Mucosa of rectum (tissue), 2 donors: ENCODE measurements at regions not wholly inside any gene's neighbourhood (a gene's known extent, or its start where the extent isn't known, plus 50 kb on each side); places are given as distances from the start of the nearest gene placed in this dataset.
"Not testable (repeated sequence)": the region's sequence is repeated elsewhere in the genome, so short reads cannot be mapped to it uniquely, and the experiment has no call there.

Experiments
- H3K27ac ChIP-seq, 2 donors: one replicate each; pipeline ENCODE4 v1.7.0; 2013; ENCODE audit warnings: inconsistent platforms in 2 of 2, low read depth in 2 of 2, low read length in 2 of 2
- H3K27me3 ChIP-seq, 2 donors: one replicate each; pipeline ENCODE4 v1.7.0; 2013; ENCODE audit warnings: low read length in 2 of 2; ENCODE audit not compliant: control insufficient read depth in 2 of 2, insufficient read depth in 2 of 2
- H3K36me3 ChIP-seq, 2 donors: one replicate each; pipeline ENCODE4 v1.7.0; 2013; ENCODE audit warnings: low read length in 2 of 2; ENCODE audit not compliant: control insufficient read depth in 2 of 2, insufficient read depth in 2 of 2
- H3K4me1 ChIP-seq, 2 donors: one replicate each; pipeline ENCODE4 v1.7.0; 2013; ENCODE audit warnings: low read length in 2 of 2, mild to moderate bottlenecking in 1 of 2; ENCODE audit not compliant: control insufficient read depth in 2 of 2, insufficient read depth in 2 of 2
- H3K4me3 ChIP-seq, 2 donors: one replicate each; pipeline ENCODE4 v1.7.0; 2013; ENCODE audit warnings: low read length in 2 of 2
- H3K9ac ChIP-seq, 2 donors: one replicate each; pipeline ENCODE4 v1.7.0; 2013; ENCODE audit warnings: low read length in 2 of 2, low read depth in 1 of 2, mild to moderate bottlenecking in 1 of 2
- H3K9me3 ChIP-seq, 2 donors: one replicate each; pipeline ENCODE4 v1.7.0; 2013; ENCODE audit warnings: low read length in 2 of 2; ENCODE audit not compliant: control insufficient read depth in 2 of 2
- donor health status: healthy.
- donor health status: Normal muscosa, but diverticular disease.

DNA sequence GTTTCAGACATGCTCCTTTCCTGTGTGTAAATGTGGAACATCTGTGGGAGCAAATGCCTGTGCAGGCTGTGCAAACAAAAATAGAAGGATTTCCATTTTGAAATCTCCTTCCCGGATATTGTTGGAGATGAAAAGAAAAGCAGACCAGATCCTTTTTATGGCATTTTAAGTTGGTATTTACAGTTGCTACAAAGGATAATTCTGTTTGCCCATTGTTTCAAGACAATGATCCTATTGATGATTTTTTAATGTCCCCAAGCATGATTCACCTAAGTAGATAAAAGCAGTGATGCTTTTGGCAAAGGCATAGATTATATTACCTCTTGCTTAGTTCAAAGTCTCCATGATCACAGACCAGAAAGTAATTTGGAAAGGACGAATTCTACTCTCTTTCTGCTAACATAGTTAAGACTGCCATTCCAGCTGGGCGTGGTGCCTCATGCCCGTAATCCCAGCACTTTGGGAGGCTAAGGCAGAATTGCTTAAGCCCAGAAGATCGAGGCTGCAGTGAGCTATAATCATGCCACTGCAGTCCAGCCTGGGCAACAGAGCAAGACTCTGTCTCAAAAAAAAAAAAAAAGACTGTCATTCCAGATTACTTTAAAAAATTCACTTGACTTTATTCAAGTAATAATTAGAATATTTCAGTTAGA, 209.6 kb upstream of the SLC39A10 start:
- Histone ChIP-seq H3K36me3 (no peaks in the 10 kb centered on the region), H3K27ac (no peak overlapping the region), H3K4me1 (no peaks in the 10 kb centered on the region), H3K9me3 (peaks cover 0 to 3% of the 10 kb centered on the region in 2 donors), H3K9ac (no peak overlapping the region), H3K4me3 (no peak overlapping the region), H3K27me3 (no peaks in the 10 kb centered on the region)

DNA sequence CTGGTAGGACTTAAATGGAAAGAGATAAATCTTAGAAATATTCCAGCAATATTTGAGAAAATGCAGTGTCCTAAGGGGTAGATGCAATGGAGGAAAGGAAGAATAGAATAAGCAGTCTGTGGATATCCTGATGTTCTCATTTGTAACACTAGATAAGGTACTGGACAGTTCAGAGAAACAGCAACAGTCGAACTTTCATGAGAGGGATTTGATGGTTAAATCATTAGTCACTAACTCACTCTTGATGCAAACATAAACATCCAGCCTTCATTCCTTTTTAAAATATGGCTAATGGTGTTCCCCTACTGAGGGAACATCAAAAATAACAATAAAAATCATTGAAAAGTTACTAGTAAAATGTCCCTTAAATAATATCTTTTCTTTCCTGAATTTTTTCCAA, 211.4 kb upstream of the SLC39A10 start:
- H3K9ac ChIP-seq = no peak overlapping the region
- H3K27me3 ChIP-seq = no peaks in the 10 kb centered on the region
- H3K9me3 ChIP-seq = peaks cover 0 to 9% of the 10 kb centered on the region in 2 donors
- no peaks in the 10 kb centered on the region for H3K4me1 ChIP-seq
- H3K36me3 ChIP-seq = no peaks in the 10 kb centered on the region
- H3K27ac ChIP-seq = no peak overlapping the region
- no peak overlapping the region for H3K4me3 ChIP-seq

DNA sequence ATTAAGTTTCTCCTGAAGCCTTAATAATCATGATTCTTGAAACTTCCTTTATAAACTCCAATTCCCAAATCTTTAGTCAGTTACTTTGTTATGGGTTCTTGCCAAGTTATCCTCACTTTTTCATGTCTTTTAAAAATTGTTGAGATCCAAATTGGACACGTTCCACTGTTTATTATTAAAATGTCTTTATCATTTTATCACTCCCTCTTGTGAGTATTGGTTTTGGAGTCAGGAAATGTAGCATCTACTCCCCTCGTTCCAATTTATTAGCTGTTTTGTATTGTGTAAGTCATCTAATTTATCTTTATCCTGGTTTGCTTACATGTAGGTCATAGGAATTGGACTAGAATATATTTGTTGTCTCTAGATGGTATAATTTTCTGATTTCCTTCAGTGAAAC, 213.1 kb upstream of the SLC39A10 start:
- H3K4me1 ChIP-seq = no peaks in the 10 kb centered on the region
- H3K27me3 ChIP-seq = no peaks in the 10 kb centered on the region
- peaks cover 0 to 9% of the 10 kb centered on the region in 2 donors for H3K9me3 ChIP-seq
- no peak overlapping the region for H3K27ac ChIP-seq
- H3K4me3 ChIP-seq = no peak overlapping the region
- H3K36me3 ChIP-seq = no peaks in the 10 kb centered on the region
- H3K9ac ChIP-seq = no peak overlapping the region

DNA sequence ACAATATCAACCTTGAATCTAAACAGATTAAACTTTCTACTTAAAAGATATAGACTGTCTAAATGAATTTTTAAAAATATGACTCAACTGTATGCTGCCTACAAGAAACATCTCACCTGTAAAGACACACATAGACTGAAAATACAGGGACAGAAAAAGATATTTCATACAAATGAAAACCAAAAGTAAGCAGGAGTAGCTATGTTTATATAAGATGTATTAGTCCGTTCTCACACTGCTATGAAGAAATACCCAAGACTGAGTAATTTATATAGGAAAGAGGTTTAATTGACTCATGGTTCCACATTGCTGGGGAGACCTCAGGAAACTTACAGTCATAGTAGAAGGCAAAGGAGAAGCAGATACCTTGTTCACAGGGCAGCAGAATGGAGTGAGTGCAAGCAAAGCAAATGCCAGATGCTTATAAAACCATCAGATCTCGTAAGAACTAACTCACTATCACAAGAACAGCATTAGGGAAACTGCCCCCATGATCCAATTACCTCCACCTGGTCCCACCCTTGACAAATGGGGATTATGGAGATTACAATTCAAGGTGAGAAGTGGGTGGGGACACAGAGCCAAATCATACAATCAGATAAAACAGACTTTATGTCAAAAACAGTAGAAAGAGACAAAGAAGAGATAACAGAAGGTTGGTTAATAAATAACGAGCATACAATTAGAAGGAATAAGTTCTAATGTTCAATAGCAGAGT, 214.4 kb upstream of the SLC39A10 start:
- no peaks in the 10 kb centered on the region for H3K36me3 ChIP-seq
- peaks cover 0 to 9% of the 10 kb centered on the region in 2 donors for H3K9me3 ChIP-seq
- H3K9ac ChIP-seq = no peak overlapping the region
- no peak overlapping the region for H3K27ac ChIP-seq
- H3K27me3 ChIP-seq = no peaks in the 10 kb centered on the region
- no peak overlapping the region for H3K4me3 ChIP-seq
- H3K4me1 ChIP-seq = no peaks in the 10 kb centered on the region

DNA sequence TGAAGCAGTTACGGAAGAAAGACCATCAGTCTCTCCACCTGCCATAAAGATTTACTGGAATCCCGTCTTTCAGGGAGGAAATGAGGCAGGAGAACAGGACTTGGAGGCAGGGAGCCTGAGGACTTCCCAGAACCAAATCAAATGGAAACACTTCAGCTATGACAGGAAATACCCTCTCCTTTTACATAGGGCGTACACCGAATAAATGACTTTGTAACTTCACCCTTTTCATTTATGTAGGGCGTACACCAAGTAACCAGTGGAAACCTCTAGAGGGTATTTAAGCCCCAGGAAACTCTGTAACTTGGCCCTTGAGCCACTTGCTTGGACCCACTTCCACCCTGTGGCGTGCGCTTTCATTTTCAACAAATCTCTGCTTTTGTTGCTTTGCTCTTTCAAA, 218.3 kb upstream of the SLC39A10 start:
- Histone ChIP-seq H3K4me3 (no peak overlapping the region), H3K9me3 (peaks cover 0 to 9% of the 10 kb centered on the region in 2 donors), H3K27me3 (no peaks in the 10 kb centered on the region), H3K4me1 (no peaks in the 10 kb centered on the region), H3K27ac (no peak overlapping the region), H3K36me3 (no peaks in the 10 kb centered on the region), H3K9ac (no peak overlapping the region)

DNA sequence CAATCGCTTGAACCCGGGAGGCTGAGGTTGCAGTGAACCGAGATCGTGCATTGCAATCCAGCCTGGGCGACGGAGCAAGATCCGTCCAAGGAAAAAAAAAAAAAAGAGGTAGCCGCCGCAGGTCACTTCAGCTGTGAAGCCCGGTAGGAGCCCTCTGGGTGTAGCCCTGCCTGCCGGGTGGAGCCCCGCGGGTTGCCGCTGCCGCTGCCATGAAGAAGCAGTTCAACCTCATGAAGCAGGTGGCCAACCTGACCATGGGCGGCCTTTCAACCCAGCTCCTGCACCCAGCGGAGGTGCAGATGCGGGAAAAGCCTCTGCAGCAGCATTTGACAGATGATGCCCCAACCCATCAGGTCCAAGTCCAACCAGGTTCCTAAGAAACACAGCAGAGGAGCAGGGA, 219.5 kb upstream of the SLC39A10 start:
- Histone ChIP-seq H3K36me3 (no peaks in the 10 kb centered on the region), H3K9ac (no peak overlapping the region)

DNA sequence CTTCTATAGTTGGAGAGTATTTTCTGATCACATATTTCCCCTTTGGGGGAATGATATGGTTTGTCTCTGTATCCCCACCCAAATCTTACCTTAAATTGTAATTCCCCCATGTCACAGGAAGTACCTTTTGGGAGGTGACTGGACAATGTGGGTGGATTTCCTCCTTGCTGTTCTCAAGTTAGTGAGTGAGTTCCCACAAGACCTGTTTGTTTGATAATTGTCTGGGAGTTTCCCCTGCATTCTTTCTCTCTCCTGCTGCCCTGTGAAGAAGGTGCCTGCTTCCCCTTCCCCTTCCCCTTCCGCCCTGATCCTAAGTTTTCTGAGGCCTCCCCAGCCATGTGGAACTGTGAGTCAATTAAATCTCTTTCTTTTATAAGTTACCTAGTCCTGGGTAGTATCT, 222.7 kb upstream of the SLC39A10 start:
- Histone ChIP-seq H3K4me1 (no peaks in the 10 kb centered on the region), H3K36me3 (no peaks in the 10 kb centered on the region), H3K9me3 (no peaks in the 10 kb centered on the region), H3K9ac (no peak overlapping the region), H3K27me3 (no peaks in the 10 kb centered on the region), H3K27ac (no peak overlapping the region), H3K4me3 (no peak overlapping the region)

More for the DNA sequence above, 219.5 kb upstream of the SLC39A10 start:
- Histone ChIP-seq H3K9me3 (peaks cover 0 to 6% of the 10 kb centered on the region in 2 donors), H3K4me1 (no peaks in the 10 kb centered on the region), H3K27me3 (no peaks in the 10 kb centered on the region), H3K4me3 (no peak overlapping the region), H3K27ac (no peak overlapping the region)

DNA sequence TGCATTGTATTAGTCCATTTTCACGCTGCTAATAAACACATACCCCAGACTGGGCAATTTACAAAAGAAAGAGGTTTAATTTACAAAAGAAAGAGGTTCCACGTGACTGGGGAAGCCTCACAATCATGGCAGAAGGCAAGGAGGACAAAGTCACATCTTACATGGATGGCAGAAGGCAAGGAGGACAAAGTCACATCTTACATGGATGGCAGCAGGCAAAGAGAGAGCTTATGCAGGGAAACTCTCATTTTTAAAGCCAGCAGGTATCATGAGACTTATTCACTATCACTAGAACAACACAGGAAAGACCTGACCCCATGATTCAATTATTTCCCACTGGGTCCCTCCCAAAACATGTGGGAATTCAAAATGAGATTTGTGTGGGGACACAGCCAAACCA, 223.3 kb upstream of the SLC39A10 start:
- not testable (repeated sequence) for H3K9me3 ChIP-seq, H3K36me3 ChIP-seq, H3K27me3 ChIP-seq, H3K27ac ChIP-seq, H3K4me3 ChIP-seq, H3K4me1 ChIP-seq, H3K9ac ChIP-seq

DNA sequence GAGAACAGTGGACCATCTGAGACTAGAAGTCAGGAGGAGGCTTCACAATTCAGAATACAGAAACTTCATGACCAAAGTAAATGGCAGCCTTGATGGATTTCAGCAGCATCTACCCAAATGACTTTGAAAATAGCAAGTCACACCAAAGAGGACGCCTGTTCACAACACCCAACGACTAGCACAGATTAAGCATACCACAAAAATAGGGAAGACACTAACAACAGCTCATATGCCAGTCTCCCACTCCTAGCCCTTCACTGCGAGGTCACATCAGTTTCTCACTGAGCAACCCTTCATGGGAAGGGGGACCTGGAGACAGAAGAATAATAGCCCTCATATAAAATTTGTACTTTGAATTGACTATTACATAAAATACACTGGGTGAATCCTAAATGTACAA, 228.4 kb upstream of the SLC39A10 start:
- Histone ChIP-seq H3K9me3 (no peaks in the 10 kb centered on the region), H3K9ac (no peak overlapping the region), H3K4me3 (no peak overlapping the region), H3K4me1 (no peaks in the 10 kb centered on the region), H3K36me3 (no peaks in the 10 kb centered on the region), H3K27ac (no peak overlapping the region), H3K27me3 (no peaks in the 10 kb centered on the region)

DNA sequence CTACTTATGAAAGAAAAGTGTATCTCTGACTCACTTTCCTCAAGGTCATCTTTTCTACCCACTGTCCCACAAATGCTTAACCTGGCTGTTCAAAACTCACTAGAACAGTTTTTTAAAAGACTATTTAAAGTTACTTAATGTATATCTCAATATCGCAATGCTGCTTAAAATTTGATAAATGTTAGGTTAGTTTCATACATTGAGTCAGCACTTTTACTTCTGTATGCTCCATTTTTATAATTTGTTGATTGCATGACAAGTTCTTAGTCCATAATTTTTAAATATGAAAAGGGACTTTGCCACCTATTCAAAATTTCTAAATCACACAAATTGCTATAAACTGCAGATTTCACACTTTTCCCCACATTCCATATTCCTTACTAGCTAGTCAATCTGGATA, 231.7 kb upstream of the SLC39A10 start:
- Histone ChIP-seq H3K27me3 (no peaks in the 10 kb centered on the region), H3K4me1 (no peaks in the 10 kb centered on the region), H3K36me3 (no peaks in the 10 kb centered on the region), H3K9me3 (no peaks in the 10 kb centered on the region), H3K9ac (no peak overlapping the region), H3K27ac (no peak overlapping the region), H3K4me3 (no peak overlapping the region)
